SJSA1 (cell line): ENCODE measurements at regions not wholly inside any gene's neighbourhood (a gene's known extent, or its start where the extent isn't known, plus 50 kb on each side); places are given as distances from the start of the nearest gene placed in this dataset.
"Not testable (repeated sequence)": the region's sequence is repeated elsewhere in the genome, so short reads cannot be mapped to it uniquely, and the experiment has no call there.

Source experiments
- DNase-seq, 2 experiments: peaks; one replicate each; pipeline ENCODE4 v3.0.0-alpha.2; 2015 to 2020; ENCODE audit warnings: low spot score in 2 of 2, low read depth in 1 of 2
- H3K27ac ChIP-seq: fragments of 250-450 bp; sonication (Bioruptor Pico); 2 replicates; pipeline ENCODE4 v1.5.1; 2020; ENCODE audit warnings: mild to moderate bottlenecking, moderate library complexity
- H3K27me3 ChIP-seq: fragments of 250-450 bp; sonication (Bioruptor Pico); replicated peaks from 2 replicates; pipeline ENCODE4 v1.5.1; 2020; ENCODE audit warnings: mild to moderate bottlenecking, moderate library complexity
- H3K36me3 ChIP-seq: fragments of 250-450 bp; sonication (Bioruptor Pico); 2 replicates; pipeline ENCODE4 v1.5.1; 2020; ENCODE audit warnings: mild to moderate bottlenecking
- H3K4me1 ChIP-seq: fragments of 250-450 bp; sonication (Bioruptor Pico); replicated peaks from 2 replicates; pipeline ENCODE4 v1.6.1; 2021; ENCODE audit warnings: mild to moderate bottlenecking
- H3K4me3 ChIP-seq: fragments of 250-450 bp; sonication (Bioruptor Pico); 2 replicates; pipeline ENCODE4 v1.5.1; 2020; ENCODE audit warnings: mild to moderate bottlenecking
- H3K9me3 ChIP-seq: fragments of 250-450 bp; sonication (Bioruptor Pico); replicated peaks from 2 replicates; pipeline ENCODE4 v1.5.1; 2020; ENCODE audit warnings: mild to moderate bottlenecking

DNA sequence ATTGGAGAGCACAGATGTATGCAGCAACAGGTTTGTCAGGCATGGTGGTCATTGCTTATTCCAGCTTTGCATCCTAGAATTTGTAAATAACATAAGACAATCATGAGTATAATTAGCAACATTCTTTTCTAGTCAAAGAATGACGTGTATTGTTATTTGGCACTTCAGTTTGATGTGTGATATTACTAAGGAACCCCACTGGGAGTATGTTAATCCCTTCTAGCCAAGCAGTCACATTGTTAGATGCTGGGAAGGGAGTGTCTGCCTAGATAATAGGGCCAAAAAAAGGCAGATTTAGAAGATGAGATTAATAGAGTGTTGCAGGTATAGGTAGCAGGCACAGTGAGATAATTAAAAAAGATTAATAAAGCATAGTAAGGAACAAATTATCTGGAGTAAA, 159.2 kb upstream of the WDFY3 start:
- Histone ChIP-seq H3K27ac (no peak overlapping the region), H3K4me3 (no peak overlapping the region), H3K9me3 (no peaks in the 10 kb centered on the region), H3K27me3 (no peaks in the 10 kb centered on the region), H3K4me1 (no peaks in the 10 kb centered on the region), H3K36me3 (no peaks in the 10 kb centered on the region)
- no peak for DNase-seq

DNA sequence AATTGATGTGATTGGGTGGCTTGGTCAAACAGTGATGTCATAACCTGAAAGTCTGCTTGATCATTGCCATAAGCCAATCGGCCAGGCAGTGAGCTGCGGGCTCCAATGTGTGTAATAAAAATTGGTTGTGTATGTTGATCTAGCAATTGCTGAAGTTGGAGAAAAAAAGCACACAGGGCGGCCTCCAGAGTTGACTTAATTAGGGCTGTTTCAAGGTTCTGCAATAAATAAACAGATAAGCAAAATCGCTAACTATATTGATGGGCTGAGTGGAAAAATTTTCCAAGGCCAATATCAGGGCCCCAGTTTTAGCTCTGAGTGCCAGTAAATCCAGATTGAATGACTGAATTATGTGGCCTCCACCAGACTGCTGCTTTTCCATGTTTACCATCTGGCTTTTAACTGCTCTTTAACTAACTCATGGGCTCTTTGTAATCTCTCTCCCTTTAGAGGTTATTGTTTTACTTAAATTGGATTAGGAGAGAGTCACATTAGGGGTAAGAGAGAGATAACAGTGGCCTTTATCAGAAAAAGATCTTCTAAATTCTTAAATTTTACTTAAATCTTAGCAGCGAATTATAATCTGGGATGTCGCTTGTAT, 160.6 kb upstream of the WDFY3 start:
- Histone ChIP-seq H3K36me3 (no peaks in the 10 kb centered on the region), H3K4me3 (no peak overlapping the region), H3K9me3 (no peaks in the 10 kb centered on the region), H3K27me3 (no peaks in the 10 kb centered on the region), H3K27ac (no peak overlapping the region), H3K4me1 (no peaks in the 10 kb centered on the region)
- DNase-seq = no peak

DNA sequence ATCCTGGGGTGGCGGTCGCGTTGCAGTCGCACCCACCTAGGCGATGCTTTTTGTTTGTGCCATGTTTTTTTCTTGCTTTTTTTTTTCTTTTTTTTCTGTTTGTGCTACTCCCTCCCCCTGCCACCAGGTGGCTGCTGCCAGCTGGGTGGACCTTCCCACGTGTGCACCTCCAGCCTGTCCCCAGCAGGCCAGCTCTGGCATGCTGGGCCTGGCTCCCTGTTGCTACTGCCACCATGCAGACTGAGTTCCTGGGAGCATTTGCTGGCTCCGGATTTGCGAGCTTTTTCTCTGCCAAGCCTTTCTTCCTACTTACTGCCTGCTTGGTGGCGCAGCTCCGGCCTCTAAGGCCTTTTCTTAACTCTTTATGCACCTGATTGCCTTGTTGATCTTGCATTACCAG, 161.2 kb upstream of the WDFY3 start:
- Histone ChIP-seq H3K4me3 (no peak overlapping the region), H3K9me3 (no peaks in the 10 kb centered on the region), H3K36me3 (no peaks in the 10 kb centered on the region), H3K4me1 (no peaks in the 10 kb centered on the region), H3K27ac (no peak overlapping the region), H3K27me3 (no peaks in the 10 kb centered on the region)
- DNase-seq = no peak

DNA sequence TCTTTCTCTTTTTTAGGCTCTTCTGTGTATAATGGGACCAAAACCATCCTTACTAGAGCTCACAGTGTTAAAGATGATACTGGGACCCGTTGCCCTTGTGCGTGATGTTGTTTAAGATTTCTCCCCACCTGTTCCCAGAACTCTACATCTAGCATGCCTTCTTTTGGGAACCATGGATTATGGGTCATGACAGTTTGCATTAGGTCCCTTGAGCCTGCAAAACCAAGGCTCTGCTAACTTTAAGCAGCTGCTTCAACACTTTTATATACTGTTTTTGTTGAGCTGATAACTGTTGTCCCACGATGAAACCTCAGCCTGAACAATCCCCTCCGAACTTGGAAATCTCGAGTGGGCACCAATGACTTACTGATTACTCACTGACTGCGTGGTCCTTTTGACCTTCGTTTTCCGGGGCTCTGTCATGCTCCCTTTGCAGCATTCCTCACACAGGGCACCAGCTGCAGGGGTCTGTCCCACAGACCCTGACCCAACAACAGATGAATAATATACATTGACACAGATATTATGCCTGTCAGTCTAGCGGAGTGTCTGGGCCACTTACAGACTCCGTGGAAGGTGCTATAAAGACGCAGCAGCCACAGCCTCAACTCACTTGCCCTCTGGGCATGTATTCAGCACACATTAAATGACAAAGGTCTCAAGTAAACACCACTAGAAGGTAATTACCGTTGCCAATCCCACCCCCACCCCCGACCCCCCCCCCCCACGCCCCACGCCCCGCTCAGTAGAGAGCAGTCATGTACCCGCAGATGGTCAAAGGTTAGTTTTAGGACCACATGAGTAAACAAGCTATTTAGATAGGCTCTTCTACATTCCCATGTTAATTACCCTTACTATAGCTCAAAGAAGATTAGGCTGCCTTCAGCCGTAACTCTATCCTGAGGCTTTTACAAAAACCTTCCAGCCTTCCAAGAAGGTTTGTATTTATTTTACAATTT, 162.0 kb upstream of the WDFY3 start:
- H3K9me3 ChIP-seq = no peaks in the 10 kb centered on the region
- H3K4me1 ChIP-seq = no peaks in the 10 kb centered on the region
- no peak overlapping the region for H3K4me3 ChIP-seq
- no peak overlapping the region for H3K27ac ChIP-seq
- H3K36me3 ChIP-seq = no peaks in the 10 kb centered on the region
- DNase-seq = no peak
- no peaks in the 10 kb centered on the region for H3K27me3 ChIP-seq

DNA sequence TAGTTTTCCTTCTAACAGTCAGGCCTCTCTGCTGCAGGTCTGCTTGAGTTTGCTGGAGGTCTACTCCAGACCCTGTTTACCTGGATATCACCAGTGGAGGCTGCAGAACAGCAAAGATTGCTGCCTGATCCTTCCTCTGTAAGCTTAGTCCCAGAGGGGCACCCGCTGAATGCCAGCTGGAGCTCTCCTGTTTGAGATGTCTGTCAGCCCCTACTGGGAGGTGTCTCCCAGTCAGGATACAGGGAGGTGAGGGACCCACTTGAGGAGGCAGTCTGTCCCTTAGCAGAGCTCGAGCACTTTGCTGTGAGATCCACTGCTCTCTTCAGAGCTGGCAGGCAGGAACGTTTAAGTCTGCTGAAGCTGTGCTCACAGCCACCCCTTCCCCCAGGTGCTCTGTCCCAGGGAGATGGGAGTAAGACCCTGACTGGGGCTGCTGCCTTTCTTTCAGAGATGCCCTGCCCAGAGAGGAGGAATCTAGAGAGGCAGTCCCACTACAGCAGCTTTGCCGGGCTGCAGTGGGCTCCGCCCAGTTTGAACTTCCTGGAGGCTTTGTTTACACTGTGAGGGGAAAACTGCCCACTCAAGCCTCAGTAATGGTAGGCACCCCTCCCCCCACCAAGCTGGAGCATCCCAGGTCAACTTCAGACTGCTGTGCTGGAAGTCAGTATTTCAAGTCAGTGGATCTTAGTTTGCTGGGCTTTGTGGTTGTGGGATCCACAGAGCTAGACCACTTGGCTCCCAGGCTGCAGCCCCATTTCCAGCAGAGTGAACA, 163.1 kb upstream of the WDFY3 start:
- not testable (repeated sequence) for H3K4me3 ChIP-seq, H3K36me3 ChIP-seq, DNase-seq, H3K9me3 ChIP-seq, H3K4me1 ChIP-seq, H3K27ac ChIP-seq, H3K27me3 ChIP-seq

DNA sequence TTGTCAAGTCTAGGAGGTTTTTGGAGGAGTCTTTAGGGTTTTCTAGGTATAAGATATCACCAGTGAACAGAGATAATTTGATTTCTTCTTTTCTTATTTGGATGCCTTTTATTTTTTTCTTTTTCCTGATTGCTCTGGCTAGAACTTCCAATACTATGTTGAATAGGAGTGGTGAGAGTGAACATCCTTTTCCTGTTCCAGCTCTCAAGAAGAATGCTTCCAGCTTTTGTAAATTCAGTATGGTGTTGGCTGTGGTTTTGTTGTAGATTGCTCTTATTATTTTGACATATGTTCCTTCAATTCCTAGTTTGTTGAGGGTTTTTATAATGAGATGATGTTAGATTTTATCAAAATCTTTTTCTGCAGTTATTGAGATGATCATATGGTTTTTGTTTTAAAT, 165.6 kb upstream of the WDFY3 start:
- Histone ChIP-seq H3K4me1 (no peaks in the 10 kb centered on the region), H3K27me3 (no peaks in the 10 kb centered on the region), H3K4me3 (no peak overlapping the region), H3K9me3 (no peaks in the 10 kb centered on the region), H3K36me3 (no peaks in the 10 kb centered on the region), H3K27ac (no peak overlapping the region)
- DNase-seq = no peak

DNA sequence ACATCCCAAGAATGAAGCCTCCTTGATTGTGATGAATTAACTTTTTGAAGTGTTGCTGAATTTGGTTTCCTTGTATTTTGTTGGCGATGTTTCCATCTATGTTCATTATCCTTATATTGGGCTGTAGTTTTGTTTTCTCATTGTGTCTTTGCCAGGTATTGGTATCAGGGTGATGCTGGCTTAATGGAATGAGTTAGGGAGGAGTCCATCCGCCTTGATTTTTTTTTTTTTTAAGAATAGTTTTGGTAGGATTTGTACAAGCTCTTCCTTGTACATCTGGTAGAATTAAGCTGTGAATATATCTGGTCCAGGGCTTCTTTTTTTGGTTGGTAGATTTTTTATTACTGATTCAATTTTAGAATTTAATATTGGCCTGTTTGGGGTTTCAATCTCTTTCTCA, 166.1 kb upstream of the WDFY3 start:
- no peak overlapping the region for H3K4me3 ChIP-seq
- H3K27ac ChIP-seq = no peak overlapping the region
- H3K36me3 ChIP-seq = no peaks in the 10 kb centered on the region
- no peaks in the 10 kb centered on the region for H3K4me1 ChIP-seq
- no peaks in the 10 kb centered on the region for H3K9me3 ChIP-seq
- H3K27me3 ChIP-seq = no peaks in the 10 kb centered on the region
- no peak for DNase-seq

DNA sequence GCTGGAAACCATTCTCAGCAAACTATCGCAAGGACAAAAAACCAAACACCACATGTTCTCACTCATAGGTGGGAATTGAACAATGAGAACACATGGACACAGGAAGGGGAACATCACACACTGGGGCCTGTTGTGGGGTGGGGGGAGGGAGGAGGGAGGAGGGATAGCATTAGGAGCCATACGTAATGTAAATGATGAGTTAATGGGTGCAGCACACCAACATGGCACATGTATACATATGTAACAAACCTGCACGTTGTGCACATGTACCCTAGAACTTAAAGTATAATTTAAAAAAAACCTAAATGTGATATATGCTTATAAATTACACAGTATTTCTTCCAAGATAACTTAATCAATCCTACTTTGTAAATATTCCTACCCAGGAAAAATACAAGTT, 173.3 kb upstream of the WDFY3 start:
- H3K27ac ChIP-seq, H3K9me3 ChIP-seq, H3K27me3 ChIP-seq, DNase-seq, H3K4me3 ChIP-seq, H3K4me1 ChIP-seq, H3K36me3 ChIP-seq: not testable (repeated sequence)

DNA sequence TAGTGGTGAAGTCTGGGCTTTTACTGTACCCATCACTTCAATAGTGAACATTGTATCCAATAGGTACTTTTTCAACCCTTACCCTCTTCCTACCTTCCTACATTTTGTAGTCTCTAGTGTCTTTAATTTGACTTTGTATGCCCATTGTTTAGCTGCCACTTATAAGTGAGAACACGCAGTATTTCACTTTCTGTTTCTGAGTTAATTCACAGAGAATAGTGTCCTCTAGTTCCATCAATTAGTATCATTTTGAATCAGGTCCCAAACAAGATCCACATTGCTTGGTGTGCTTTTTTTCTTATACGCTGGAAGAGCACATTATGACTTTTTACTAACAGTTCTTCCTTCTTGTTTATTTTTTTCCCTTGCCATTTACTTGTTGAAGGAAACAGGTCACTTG, 176.0 kb upstream of the WDFY3 start:
- Histone ChIP-seq H3K4me1 (no peaks in the 10 kb centered on the region), H3K4me3 (no peak overlapping the region), H3K27me3 (no peaks in the 10 kb centered on the region), H3K9me3 (no peaks in the 10 kb centered on the region), H3K36me3 (no peaks in the 10 kb centered on the region), H3K27ac (no peak overlapping the region)
- no peak for DNase-seq

DNA sequence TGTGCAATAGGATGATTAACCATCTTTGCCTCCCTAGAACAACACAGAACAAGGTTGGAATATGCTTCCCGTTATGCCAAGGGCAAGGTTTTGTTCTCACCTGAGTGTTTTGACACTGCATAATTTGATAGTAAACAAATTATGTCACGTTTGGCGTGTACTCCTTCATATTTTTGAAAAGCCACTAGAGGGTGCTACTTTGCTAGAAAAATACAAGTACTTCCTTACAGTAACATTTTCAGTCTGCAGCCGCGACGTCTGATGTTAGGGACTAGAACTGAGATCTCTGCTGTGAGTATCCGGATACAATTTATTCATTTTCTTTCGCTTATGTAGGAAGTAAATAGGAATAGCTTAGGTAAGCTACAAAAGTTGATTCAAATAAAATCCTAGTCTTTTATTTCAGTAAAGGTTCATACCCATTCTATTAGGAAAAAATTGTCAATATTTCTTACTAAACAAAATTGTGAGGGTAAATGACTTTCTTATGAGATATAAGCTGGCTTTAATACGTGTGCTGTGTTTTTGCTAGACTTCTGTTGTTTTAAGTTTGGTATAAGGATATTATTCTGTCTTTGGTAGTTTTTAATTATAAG, 181.1 kb upstream of the WDFY3 start:
- no peaks in the 10 kb centered on the region for H3K27me3 ChIP-seq
- peak in 1 of 2 experiments; percentile 35 for DNase-seq
- no peaks in the 10 kb centered on the region for H3K36me3 ChIP-seq
- H3K4me1 ChIP-seq = no peaks in the 10 kb centered on the region; the same call in 1 of the 2 replicates
- H3K9me3 ChIP-seq = no peaks in the 10 kb centered on the region
- no peak overlapping the region for H3K27ac ChIP-seq
- H3K4me3 ChIP-seq = no peak overlapping the region

DNA sequence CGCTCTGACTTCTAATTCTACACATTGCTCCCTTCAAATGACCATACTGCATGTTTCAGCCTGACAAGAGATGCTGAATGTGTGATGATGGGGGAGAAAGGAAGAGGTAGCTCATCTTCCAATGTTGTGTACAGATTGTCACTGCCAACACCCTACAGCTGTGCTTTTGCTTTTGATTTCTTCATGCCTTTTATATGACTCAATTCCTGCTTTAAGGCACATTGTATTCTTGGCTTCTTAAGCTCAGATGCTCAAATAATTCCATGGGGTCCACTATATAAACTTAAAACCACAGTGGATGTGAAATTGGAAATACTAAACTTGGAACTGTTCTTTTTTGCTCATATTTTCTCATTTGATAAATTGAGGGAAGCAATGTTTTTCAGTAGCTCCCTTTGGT, 183.2 kb upstream of the WDFY3 start:
- H3K4me1 ChIP-seq = no peaks in the 10 kb centered on the region; the same call in 1 of the 2 replicates
- no peak overlapping the region for H3K27ac ChIP-seq
- no peak overlapping the region for H3K4me3 ChIP-seq
- no peaks in the 10 kb centered on the region for H3K27me3 ChIP-seq
- no peak for DNase-seq
- no peaks in the 10 kb centered on the region for H3K36me3 ChIP-seq
- H3K9me3 ChIP-seq = no peaks in the 10 kb centered on the region

DNA sequence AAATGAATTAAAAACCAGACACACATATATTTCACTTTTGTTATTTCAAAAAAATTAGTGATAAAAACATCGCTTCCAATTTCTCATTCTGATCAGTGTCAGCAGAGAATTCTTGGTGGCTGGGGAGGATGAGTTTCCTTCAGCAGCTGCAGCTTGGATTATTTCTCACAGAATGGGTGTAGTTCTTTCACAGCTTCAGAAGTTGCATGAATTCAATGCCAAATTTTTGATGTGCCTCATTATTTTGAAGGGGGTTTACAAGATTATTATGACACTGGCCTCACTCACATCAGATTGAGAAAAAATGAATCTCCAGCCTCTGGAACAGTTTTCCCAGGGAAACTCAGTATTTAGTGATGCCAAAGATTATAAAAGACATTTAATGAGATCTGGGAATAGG, 184.9 kb upstream of the WDFY3 start:
- no peak overlapping the region for H3K4me3 ChIP-seq
- H3K36me3 ChIP-seq = no peaks in the 10 kb centered on the region
- no peak for DNase-seq
- no peaks in the 10 kb centered on the region for H3K27me3 ChIP-seq
- H3K27ac ChIP-seq = no peak overlapping the region
- no peaks in the 10 kb centered on the region; the same call in 1 of the 2 replicates for H3K4me1 ChIP-seq
- H3K9me3 ChIP-seq = no peaks in the 10 kb centered on the region

DNA sequence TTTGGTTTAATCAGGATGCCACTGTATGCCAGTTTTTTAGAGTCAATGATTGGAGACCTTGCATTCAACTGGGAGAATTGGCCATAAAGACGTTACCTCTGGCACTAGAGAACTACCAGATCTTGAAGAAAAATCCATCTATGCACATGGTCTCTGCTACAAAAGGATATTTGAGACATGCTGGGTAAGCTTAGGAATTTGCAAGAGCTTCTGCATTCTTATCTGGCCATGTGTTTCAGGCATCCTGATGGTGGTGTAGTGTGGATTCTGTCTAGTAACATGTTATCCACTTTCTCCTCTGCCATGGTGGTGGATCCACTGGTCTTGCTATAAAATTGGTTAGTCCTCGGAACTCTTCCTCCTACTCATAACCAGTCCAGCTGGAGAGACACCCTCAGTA, 185.3 kb upstream of the WDFY3 start:
- H3K27ac ChIP-seq = no peak overlapping the region
- H3K9me3 ChIP-seq = no peaks in the 10 kb centered on the region
- no peaks in the 10 kb centered on the region for H3K36me3 ChIP-seq
- no peak for DNase-seq
- H3K4me1 ChIP-seq = no peaks in the 10 kb centered on the region; the same call in 1 of the 2 replicates
- H3K4me3 ChIP-seq = no peak overlapping the region
- no peaks in the 10 kb centered on the region for H3K27me3 ChIP-seq

DNA sequence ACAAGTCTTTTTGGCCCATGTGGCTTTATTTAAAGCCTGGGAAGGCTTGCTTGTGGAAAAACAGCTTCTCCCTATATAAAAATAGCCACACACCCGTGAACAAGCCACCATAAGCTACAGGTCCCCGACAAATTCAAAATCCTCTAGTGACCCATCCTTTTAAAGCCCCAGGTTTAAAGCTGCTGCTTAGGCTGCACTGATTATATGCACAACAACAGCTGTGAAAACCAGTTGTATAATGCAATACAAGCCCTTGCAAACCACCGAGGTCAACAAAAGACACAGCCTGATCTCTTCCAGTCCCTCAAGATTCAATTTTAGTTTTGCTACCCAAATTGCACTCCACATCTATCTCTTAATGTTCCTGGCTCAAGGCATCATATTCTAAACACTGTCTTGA, 186.0 kb upstream of the WDFY3 start:
- no peak for DNase-seq
- Histone ChIP-seq H3K27ac (no peak overlapping the region), H3K27me3 (no peaks in the 10 kb centered on the region), H3K4me3 (no peak overlapping the region), H3K9me3 (no peaks in the 10 kb centered on the region), H3K36me3 (no peaks in the 10 kb centered on the region), H3K4me1 (no peaks in the 10 kb centered on the region; the same call in 1 of the 2 replicates)
